Stimulated activated CD8-positive, alpha-beta memory T cell treated with anti-CD3 and anti-CD28 coated beads, Interleukin-15, amount 100 ng/mL, for 48 hours (primary cell): ENCODE measurements at regions not wholly inside any gene's neighbourhood (a gene's known extent, or its start where the extent isn't known, plus 50 kb on each side); places are given as distances from the start of the nearest gene placed in this dataset.

Experiments used
- DNase-seq, 2 donors: peaks; one replicate each; pipeline ENCODE4 v3.0.0-alpha.2; 2020; ENCODE audit warnings: low read depth in 2 of 2

- DNase-seq, result no peak
Observed at GRCh38 chr3:189455009-189455408, 176.2 kb upstream of the TP63 start.

DNA sequence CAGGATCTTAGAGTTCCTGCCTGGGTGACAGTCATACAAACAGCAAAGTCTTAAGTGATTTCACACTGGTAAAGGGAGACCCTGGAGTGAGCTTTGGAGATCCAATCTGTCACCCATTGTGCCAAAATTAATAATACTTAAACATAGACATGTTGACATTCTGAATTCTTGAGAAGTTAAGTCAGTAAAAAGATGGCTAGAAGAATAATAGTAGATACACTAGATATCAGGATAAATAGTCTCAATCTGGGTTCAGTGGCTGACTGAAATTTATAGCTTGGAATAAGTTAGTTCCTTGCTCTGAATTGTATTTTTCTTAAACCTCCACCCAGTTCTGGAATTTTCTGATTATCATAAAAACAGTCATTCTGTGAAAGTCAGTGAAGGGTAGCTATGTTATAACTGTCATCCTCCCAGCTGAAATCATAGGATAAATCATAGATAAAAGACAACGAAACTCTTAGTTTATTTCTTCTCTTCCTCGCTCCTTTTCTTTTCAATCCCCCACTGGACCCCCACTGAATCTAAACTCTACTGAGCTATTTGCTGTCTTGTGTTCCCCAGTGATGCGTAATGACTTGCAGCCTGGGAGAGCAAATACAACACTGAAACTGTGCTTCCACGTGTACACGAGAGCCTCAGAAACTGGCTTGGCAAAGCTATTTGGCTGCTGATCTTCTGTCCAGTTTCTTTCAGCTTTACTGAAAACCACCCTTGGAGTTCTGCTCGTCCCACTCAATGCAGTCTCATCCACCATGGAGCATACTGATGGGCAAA, 175.4 kb upstream of the TP63 start:
- DNase-seq, result no peak

- no peak for DNase-seq
Observed at GRCh38 chr3:189457201-189457607, 174.0 kb upstream of the TP63 start.

DNA sequence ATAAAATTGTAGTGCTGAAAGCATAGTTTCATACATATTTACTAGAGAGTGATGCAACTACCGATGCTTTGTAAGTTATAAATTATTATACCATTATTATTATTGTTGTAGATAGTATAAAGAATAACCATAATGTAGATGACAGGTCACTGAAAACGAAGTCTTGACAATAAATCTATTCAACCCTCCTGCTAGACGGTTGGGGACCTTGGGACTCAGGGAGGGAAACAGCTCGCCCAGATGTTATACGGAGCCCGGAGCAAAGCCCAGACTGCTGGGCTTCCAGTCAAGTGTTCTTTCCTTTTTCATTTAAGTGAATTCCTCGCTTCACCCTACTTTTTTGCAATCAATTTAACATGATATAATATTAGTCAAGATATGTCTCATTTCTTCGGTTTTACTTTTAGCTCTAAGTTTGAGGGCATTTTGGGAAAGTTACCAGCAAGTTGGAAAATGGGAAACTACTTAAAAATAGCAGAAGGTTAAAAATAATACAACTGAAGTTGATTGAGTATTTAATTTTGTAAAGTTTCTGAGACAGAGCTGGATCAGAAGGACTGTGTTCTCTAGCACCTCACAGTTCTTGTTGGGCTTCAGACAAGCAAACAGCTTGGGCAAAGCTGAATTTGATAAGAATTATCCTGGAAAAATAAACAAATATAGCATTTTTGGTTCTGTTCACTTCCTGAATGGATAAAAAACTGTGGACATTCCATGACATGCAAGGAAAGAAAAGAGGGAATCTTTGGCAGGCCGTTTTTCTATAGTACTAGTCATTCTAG, 173.4 kb upstream of the TP63 start:
- DNase-seq, result no peak

DNA sequence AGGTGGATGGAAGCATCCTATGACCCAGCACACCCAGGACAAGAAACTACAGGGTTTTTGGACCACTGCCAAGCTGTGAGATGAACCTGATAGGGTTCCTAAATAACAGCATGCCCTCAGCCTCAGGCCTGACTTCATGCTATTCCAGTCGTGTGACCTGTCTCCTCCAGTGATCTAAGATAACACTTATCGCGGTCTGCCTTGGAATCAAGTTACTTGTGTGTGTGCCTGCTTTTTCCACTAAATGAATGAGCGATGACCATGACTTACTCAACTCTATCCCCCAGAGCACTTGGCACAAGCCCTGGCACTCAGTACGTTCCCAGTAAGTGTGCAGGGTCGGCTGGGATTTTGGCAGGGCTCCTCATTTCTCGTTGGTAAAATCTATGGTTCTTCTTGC, 172.7 kb upstream of the TP63 start:
- no peak for DNase-seq

DNA sequence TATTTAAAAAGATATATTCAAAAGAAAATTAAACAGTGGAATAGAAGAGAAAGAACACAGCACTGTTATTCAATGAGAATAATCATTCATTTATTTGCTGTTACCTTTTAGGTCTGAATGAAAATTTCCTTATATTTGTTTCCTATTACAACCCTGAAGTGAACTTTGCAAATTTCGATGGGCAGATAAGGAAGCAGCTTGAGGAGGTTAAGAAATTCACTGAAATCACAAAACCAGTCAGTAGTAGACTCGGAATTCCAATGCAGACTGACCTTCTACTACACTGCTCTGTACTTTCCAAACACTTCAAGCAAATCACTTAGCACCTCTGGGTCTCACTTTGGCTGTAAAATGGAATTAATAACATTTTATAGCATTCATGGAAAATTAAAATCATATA, 172.0 kb upstream of the TP63 start:
- DNase-seq, result no peak

- DNase-seq, result no peak
Observed at GRCh38 chr3:189460511-189460910, 170.7 kb upstream of the TP63 start.

DNA sequence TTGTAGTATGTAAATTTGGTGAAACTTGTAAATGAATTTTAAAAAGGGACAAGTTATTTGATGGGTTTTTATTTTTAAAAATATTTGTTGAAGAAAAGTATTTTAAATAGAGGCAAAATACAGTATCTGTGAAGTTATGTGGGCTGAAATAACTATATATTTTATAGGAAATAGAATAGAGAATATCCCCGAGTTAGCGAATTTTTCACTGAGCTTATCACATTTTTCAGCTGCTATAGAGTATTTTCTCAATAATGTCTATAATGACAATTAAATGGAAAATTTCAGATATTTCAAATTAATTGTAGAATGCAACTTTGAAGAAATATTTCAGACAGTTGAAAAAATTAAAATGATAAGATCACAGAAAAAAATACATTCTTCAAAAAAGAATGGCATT, 166.4 kb upstream of the TP63 start:
- no peak for DNase-seq

DNA sequence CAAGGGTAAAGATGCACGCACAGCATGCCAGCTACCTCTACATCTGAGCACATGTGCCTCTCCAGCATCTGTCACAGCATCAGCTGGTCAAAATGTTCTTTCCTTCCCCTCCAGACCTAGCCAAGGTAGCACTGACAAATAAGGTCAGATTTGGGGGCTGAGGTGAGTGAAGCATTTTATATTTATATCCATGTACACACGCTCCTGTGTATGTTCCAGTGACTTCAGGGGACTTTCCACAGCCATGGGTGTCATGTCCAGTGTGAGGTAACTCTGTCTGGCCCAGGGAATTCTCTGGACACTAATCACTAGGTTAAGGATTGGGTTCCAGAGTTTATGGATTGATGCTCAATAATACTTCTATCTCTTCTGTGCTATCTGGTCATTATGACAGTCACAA, 165.2 kb upstream of the TP63 start:
- no peak for DNase-seq

DNA sequence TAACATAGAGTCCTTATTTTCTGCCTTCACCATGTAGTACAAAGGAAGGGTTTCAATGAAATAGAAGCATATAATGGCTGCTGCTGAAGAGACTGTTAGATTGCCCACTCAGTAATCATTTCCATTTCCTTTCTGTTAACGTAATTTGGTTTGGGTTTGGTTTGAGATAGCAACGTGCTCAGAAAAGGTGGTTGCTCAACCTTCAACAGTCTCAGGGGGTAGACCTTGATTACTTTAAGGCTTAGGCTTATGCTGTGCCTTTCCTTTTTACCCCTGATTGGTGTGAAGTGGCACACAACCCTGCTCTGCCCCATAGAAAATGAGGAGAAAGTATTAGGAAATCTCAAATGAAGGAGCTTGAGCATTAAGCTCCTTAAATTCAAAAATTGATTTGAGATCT, 163.7 kb upstream of the TP63 start:
- no peak for DNase-seq

DNA sequence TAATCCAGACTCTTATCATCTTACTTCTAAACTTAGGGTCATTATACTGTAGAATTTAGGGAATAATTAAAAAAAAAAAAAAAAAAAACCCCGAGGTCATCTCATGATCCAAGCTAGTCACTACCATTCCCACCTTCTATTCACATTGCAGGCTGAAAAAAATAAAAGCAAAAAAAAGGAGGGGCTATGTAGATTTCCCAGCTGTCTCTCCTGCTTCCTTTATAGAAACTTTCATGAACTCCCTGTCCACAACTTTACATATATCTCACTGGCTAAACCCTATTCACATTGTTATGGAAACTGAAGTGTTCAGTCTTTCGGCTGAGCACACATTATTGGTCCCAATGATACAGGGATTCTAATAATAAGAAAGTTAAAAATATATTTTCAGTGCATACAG, 156.2 kb upstream of the TP63 start:
- no peak for DNase-seq

DNA sequence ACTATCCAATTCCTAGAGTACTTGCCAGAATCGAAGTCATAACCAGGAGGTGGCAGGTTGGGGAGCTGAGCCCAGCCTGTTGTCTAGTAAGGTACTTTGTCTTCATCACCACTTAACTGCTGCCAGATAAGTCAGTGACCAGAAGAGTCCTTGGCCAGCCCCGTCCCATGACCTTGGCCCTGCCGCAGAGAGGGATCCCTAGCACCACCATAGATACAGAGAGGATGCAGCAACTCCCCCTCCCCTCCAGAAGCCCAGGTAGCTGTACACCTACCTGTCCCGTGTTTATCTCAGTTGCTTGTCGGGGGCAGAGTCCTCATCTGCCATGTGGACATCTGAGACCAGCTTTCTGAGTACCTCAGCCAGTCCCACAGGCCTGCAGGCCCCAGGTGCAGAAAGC, 153.6 kb upstream of the TP63 start:
- DNase-seq, result no peak

- no peak for DNase-seq
Observed at GRCh38 chr3:189486556-189486955, 144.6 kb upstream of the TP63 start.

DNA sequence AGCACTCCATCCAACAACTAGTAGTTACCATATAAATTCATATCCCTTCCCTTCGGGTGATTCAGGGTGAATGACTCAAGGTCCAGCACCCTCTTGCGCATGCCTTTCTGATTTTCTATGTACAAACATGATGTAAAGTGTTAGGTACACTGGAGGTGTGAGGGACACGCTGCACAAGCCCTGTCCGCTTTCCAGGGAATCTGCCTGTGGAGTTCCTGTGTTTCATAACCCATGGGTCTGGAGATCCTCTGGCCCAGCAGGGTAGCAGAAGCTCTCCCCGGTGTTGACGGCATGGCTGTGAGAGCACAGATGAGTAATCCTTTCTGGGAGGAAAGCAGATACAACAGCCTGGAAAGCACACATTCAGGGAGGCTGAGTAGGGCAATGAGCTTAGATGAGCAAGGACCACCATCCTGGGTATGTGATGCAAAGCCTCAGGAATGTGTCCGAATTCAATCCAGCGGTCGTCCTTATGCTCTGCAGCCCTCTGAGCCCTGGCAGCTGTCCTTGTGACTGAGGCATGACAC, 142.9 kb upstream of the TP63 start:
- DNase-seq, result no peak

DNA sequence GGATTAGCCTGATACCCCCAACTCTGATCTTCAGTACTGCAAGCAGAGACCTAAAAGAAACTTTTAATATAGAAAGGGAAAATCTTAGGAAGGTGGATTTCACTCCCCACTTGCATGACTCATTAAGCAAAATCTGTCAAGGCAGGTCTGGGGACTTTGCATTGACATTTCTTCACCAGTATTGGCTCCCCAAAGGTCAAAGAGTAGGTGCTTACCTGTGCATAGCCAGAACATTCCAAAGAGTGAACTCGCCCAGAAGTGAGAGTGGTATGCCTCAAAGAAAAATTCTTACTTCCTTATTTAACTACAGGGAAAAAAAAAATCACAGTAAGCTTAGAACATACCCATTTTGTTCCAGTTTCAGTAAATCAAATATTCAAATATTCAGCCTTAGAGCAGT, 140.9 kb upstream of the TP63 start:
- DNase-seq, result no peak

- no peak for DNase-seq
Observed at GRCh38 chr3:189490749-189491148, 140.4 kb upstream of the TP63 start.

DNA sequence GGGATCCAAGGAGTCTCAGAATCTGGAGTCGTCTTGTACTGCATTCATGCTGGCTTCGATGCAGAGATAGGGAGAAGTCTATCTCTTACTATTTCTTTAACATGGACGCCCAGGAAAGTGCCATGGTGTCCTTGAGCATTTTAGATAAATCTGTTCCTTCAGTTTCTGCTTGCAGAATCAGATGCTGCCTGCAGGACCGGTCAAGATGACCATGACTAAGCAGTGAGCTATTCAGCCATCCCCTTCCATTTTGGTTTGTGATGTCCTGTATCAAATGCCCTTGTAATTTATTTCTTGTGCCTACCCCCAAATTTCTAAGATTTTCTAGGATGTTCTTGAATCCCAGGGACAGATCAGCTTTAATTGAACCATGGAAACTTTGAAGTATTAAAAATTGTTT, 139.4 kb upstream of the TP63 start:
- DNase-seq, result no peak

- DNase-seq, result no peak
Observed at GRCh38 chr3:189493271-189493670, 137.9 kb upstream of the TP63 start.

- DNase-seq, result no peak
Observed at GRCh38 chr3:189494632-189495031, 136.6 kb upstream of the TP63 start.

GRCh38 chr3:189496375-189497138, 134.6 kb upstream of the TP63 start:
- no peak for DNase-seq

DNA sequence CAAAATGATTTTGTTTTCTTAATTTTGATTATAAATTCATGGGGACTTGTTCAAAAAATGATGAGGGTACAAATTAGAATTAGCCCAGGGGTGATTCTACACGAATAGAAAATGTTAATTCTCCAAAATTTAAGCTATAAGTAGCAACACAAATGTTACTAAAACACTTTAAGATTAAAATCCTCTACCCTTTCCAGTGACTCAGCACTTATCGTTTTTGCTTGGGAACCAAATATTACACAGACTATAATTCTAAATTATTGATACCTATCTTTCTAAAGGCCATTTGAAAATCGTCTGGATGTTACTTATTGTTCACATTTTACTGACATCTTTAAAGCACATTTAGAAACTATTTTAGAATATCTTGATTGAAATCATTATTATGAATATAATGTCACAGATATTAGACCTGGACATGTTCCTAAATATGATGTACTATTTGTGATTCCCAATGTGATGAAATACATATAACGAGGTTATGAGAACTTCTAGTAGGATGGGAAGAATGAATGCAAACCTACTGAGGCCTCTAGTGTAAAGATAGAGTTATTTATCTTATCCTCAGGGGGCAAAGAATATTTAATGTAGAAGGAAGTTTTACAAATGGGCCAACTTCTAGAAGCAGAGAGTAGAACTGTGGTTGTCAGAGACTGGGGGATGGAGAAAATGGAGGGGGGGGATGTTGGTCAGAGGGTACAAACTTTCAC, 132.0 kb upstream of the TP63 start:
- DNase-seq, result no peak

- DNase-seq, result no peak
Observed at GRCh38 chr3:189500299-189500698, 130.9 kb upstream of the TP63 start.
